ENCODE measurements at regions not wholly inside any gene's neighbourhood (a gene's known extent, or its start where the extent isn't known, plus 50 kb on each side); places are given as distances from the start of the nearest gene placed in this dataset.

DNA sequence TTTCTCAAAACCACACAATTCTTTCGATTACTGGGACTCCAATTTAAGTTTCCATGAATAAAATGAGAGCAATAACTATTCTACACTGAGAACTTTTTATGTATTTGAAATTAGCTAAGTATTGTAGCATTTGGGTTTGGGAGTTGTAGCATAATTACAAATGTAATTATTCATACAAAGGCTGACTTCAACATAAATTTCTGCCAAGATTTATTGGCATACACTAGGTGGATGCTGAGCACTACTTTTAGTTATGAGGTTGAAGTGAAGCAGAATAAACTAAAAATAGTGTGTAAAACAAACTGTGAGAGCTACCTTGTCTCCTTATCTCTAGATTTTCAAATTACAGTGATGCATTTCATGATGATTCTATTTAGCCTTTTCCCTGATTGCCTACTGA is 516.1 kb downstream of the ZNF385D start:
- DNase-seq = no peak
- H3K27ac Mint-ChIP-seq = no peak overlapping the region
- H3K4ac ChIP-seq (ENCODE audit: low read depth, low read length) = no peak overlapping the region
- no peaks in the 10 kb centered on the region for H3K9me3 ChIP-seq (ENCODE audit: control insufficient read depth, low read depth, low read length)
- H3K9ac ChIP-seq (ENCODE audit: extremely low read depth, insufficient read length, low read length) = no peak overlapping the region
- no peaks in the 10 kb centered on the region for H3K79me2 ChIP-seq (ENCODE audit: insufficient read depth, low read length)
- no peak overlapping the region for H3K14ac ChIP-seq (ENCODE audit: insufficient read depth, low read length)
- no peaks in the 10 kb centered on the region for H3K27me3 ChIP-seq (ENCODE audit: insufficient read depth, low read length)
- no peak overlapping the region for H2BK12ac ChIP-seq (ENCODE audit: insufficient read length, low read depth, low read length)
- H3K9me3 Mint-ChIP-seq = no peaks in the 10 kb centered on the region
- no peaks in the 10 kb centered on the region for H3K4me1 ChIP-seq (ENCODE audit: insufficient read depth, low read length)
- no peak for TF ChIP-seq CTCF (conservative IDR thresholded peaks at IDR 0.05)
- H4K5ac ChIP-seq (ENCODE audit: insufficient read length, low read depth, low read length) = no peak overlapping the region
- no peaks in the 10 kb centered on the region for H4K20me1 ChIP-seq (ENCODE audit: control insufficient read depth, insufficient read depth, insufficient read length)
- WGBS (ENCODE audit: extremely low coverage, insufficient read length, low lambda C conversion rate) = no CpG with 5 or more reads among the region's 1 CpG
- H3K23ac ChIP-seq (ENCODE audit: insufficient read length, low read depth, low read length) = no peak overlapping the region
- H3T11ph ChIP-seq (ENCODE audit: low read length) = no peak overlapping the region
- no peak overlapping the region for H2BK120ac ChIP-seq (ENCODE audit: low read depth, low read length, poor library complexity, severe bottlenecking)
- H3K4me3 Mint-ChIP-seq = no peak overlapping the region
- no peak overlapping the region for H3K56ac ChIP-seq (ENCODE audit: insufficient read length, low read depth, low read length)
- H2AK5ac ChIP-seq (ENCODE audit: insufficient read length, low read length) = no peak overlapping the region
- H2BK5ac ChIP-seq (ENCODE audit: insufficient read length, low read length) = no peak overlapping the region
- H3K27ac ChIP-seq (ENCODE audit: insufficient read length, low read depth, low read length) = no peak overlapping the region
- H3K79me1 ChIP-seq (ENCODE audit: insufficient read depth, low read depth, low read length, poor library complexity, severe bottlenecking) = no peaks in the 10 kb centered on the region
- H2AFZ ChIP-seq (ENCODE audit: low read length) = no peak overlapping the region
- H3K36me3 Mint-ChIP-seq (ENCODE audit: insufficient read depth in 1 of 3, low read depth in 3 of 3) = no peaks in the 10 kb centered on the region
- no peak overlapping the region for H3K18ac ChIP-seq (ENCODE audit: insufficient read length, low read depth, low read length)
- no peak overlapping the region for H4K8ac ChIP-seq (replicated peaks; ENCODE audit: insufficient read length, low read depth, low read length)
- no peak overlapping the region for H4K91ac ChIP-seq (ENCODE audit: insufficient read length, low read depth, low read length)
- H3K23me2 ChIP-seq (ENCODE audit: insufficient read length, low read depth, low read length, poor library complexity, severe bottlenecking) = no peaks in the 10 kb centered on the region
- H3K4me2 ChIP-seq (ENCODE audit: insufficient read depth, insufficient read length, low read length) = no peak overlapping the region
- no peaks in the 10 kb centered on the region for H3K4me1 Mint-ChIP-seq
- no peak overlapping the region for H2BK20ac ChIP-seq (ENCODE audit: low read depth, low read length, poor library complexity, severe bottlenecking)
- no peak overlapping the region for H2BK15ac ChIP-seq (ENCODE audit: low read depth, low read length)
- no peaks in the 10 kb centered on the region for H3K27me3 Mint-ChIP-seq (ENCODE audit: low read depth)

Measured in H9 (cell line).